Head of caudate nucleus (tissue), 42 donors: ENCODE measurements at regions not wholly inside any gene's neighbourhood (a gene's known extent, or its start where the extent isn't known, plus 50 kb on each side); places are given as distances from the start of the nearest gene placed in this dataset.

Source experiments
- DNase-seq, 42 donors: peaks; one replicate each; pipeline versions ENCODE4 v3.0.0 to v3.0.0-alpha.2; 2020 to 2021; ENCODE audit warnings: mixed read lengths in 7 of 42
- intact Hi-C: fragments of 100-400 bp; cut with DNase I; formaldehyde crosslinking; loops from one replicate; pipeline ENCODE4 v1.15.0; 2022

DNA sequence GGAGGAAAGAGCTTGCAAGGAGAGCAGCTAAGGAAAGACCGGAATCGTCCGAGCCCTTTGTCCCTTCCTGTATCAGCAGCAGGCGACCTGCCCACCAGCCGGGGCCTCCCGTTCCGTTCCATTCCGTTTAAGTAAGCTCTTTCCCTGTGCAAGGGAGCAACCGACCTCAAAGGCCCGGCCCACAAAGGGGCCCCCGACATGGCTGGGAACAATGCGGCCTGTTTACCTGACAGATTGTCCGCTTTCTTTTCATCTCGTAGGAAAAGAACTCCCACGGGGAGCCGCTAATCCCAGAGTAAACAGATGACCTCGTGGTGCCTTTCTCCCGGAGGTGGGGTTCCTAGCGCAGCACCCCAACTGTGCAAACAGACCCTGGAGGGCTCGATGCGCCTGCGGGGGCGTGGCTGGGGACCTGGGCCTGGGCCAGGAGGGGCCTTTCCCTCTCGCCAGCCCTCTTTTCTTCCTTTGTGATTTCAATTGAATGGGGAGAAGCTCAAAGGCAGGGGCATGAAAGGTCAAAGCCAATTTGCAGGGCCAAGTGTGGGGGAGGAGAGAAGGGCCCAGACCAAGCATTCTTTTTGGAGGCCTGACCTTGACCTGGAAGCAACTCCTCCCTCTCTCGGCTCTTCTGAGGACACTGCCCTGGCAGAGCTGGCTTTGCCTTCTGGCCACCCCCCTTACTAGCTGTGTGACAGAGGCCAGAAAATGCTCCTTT lies 120.2 kb downstream of the INHBB start:
- intact Hi-C loops: no loop called here
- DNase-seq: no peak

DNA sequence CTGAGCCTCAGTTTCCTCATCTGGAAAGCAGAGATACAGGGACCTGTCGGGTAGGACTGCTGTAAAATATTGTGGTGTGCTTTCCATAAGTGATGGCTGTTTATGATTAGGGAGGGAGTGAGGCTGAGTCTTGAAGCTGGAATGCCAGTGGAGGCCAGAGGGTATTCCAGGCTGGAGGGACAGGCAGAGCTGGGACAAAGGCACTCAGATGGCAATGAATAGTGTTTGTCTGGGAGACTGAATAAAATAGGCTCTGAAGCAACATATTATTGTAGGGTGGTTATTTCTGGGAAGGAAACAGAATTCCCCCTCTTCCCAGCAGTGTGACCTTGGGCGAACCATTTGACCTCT lies 120.7 kb downstream of the INHBB start:
- DNase-seq: no peak
- intact Hi-C loops: no loop called here

DNA sequence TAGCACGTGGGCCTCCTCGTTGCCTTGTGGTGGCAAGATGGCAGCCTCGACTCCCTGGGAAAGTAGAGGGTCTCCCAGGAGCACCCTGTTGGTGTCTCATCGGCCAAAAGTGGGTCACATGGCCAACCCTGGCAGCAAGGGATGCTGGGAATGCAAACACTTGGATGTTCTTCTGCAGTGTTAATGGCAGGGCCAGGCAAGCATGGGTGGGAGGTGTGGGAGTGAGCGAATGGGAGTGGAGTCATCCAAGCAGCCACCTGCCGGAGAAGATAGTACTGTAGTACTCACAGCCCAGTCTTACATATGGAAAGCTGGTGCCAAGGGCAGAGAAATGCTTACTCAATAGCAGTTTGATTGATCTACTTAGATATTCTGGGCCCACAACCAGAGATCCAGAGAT lies 122.2 kb downstream of the INHBB start:
- no peak for DNase-seq
- intact Hi-C loops: no loop called here

DNA sequence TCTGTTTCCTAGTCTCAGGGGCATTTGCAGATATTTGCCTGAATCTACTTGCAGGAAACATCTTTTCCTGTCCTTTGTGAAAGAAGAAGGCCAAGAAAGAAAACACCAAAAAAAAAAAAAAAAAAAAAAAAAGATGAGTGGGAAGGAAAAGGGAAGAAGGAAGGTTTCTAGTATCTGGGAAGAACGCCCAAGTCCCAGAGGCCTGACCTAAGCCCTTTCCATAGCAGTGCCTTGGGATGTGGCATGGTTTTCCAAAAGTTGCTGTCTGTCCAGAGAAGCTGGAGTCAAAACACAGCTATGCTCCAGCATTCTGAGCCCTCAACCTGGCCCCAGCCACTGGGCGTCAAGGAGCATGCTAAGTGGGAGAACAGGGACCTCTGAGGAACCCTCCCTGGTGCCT lies 123.5 kb downstream of the INHBB start:
- intact Hi-C loops: no loop called here
- DNase-seq: no peak

DNA sequence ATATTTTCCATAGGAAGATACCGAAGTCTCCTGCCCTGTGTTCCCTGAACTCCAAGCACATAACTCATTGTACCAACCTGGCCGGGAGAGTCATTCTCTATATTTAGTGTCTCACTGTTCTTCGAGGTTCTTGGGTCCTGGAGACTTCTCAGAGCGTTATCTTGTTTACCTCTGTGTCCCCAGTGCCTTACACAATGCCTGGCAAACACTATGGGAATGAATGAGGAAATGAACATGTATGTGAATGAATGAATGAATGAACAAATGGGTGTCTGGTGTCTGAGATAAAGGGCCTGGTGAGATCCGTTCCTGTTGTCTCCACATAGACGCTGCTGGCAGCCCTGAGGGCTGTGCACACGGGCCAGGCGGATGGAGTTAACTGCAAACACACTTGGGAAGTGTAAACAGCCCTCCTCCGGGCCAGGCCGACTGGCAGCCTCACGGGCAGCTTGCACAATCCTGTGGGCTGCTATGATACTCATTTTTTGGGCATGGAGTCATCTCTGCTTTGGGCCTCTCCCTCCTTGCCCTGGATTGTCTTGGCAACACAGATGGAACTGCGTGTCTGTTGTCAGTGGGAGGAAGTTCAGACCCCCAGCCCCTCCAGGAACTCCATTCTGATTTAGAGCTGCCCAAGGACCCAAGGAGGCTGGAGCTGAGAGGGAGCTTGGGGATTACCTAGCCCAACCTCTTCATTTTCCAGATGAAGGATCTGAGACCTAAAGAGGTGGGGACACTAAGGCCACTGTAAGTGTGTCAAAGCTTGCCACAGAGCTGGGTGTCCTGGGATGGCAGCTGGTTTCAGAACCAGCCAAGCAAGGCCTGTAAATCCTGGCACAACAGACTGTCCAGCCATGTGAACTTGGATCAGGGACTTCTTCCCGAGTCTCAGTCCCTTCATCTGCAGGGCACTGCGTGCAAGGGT lies 124.4 kb downstream of the INHBB start:
- intact Hi-C loops: no loop called here
- peak in 7 of 42 donors; percentile 14 to 65 (median 27) for DNase-seq

DNA sequence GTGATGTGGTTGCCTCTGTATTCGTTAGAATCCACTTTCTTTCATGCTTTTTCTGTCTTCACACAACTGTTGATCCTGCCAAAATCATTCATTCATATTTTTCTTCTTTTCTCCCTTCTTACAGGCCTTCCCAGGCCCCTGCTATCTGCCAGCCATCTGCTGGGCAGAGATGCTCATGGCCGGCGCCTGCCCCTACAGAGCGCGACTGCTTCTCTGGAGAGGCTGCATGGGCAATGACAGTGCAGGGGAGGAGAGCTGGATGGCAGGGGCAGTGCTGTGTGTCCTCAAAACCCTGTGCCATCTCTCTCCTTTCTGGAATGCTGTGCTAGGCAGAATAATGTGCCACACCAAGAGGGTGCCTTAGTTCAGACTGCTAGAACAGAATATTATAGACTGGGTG lies 125.2 kb downstream of the INHBB start:
- DNase-seq: no peak
- intact Hi-C loops: no loop called here

DNA sequence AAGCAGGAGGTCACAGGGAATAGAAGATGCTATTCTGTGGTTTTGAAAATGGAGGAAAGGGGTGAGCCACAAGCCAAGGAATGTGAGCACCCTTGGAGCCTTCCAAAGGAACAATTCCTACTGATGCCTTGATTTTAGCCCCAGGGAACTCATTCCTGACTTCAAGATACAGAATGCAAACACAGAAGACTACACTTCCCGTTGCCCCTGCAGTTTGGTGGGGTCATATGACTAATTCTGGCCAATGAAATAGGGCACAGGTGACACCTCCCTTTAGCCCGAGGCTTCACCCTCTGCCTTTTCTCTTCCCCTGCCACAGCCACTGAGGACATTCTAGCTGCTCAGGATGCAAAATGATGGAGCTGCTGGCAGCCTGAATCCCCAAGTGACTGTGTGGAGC lies 126.1 kb downstream of the INHBB start:
- no peak for DNase-seq
- intact Hi-C loops: no loop called here

DNA sequence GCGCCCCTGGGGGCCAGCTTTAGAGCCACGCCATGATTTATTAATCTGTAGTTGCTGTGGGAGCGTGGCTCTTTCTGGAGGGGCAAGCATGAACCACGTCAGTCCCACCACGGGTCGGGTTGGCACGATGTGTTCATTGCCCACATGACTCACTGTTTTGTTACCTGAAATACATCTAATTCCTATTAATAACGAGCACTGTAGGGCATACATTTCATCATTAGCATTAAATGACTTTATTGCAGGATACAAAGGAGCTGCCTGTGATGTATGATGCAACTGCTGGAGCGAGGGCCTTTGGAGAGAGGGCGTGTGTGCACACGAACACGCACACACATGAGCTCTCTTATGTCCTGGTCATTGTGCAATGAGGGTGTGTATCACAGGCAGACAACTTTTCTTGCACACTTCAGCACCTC lies 127.0 kb downstream of the INHBB start:
- no peak for DNase-seq
- intact Hi-C loops: no loop called here

DNA sequence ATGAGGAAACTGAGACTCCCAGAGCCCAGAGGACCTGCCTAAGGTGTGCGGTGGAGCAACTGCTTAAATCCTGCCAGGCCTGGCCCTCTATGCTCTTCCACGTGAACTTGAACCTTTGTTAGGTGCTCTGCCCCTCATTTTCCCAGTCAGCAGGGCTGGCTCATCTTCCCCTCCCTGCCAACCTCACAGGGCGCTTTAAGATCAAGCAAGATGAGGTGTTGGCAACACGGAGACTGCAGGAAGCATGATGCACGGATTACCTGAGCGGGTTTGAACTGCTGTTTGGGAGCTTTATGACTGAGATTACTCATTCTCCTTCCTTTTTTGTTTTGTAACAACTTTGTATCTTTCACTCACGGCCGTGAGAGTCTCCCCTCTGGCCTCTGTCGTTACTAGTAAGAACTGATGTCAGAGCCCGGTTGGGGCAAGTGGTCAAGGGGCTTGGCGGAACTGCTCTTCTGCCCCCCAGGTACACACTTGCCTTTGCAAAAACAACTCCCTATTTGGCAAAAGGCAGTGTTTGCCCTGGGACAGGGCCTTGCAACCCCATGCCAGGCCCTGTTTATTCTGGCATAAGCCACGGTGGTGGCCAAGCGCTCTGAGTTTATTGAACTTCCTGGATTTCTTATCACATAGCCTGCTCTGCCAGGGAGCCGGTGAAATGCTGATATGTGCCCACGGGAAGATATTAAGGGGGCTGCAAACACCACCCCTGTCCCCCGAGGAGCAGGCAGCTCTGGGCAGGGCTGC lies 127.8 kb downstream of the INHBB start:
- no peak for DNase-seq
- intact Hi-C loops: no loop called here

DNA sequence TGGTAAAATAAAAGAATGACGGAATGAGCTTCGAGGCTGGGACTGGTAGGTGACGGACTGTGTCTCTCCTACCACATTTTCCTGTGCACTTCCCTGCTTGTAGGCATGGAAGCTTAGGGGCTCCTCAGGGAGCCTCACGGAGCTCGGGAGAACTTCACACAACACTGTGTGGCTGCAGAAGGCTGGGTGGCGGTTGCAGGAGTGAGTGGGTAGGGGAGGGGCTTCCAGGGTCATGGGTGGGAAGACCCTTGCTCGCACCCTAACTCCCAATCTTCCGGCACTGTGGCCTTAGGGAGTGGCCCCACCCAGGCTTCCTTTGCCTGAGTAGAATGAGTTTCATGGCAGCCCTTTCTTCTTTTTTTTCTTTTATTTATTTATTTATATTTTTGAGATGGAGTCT lies 128.6 kb downstream of the INHBB start:
- intact Hi-C loops: no loop called here
- DNase-seq: no peak

DNA sequence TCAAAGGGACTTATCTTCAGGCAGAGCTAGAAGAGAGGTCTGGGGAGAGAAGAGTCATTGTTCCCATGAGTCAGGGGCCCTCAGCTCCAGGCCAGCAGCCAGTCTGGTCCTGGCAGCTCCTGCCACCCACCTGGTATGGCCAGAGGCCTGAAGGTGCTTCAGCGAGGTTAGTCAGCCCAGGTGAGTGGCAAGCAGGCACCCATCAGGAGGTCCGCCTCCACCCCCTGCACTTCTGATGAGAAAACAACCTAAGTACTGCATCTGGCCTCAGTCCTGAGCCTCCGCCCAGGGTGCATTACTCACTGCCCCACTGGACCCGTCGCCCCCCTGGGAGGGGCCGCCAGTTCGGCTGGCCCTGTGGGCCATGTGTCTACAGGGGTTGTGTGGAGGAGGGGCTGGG lies 130.2 kb downstream of the INHBB start:
- no peak for DNase-seq
- intact Hi-C loops: no loop called here

DNA sequence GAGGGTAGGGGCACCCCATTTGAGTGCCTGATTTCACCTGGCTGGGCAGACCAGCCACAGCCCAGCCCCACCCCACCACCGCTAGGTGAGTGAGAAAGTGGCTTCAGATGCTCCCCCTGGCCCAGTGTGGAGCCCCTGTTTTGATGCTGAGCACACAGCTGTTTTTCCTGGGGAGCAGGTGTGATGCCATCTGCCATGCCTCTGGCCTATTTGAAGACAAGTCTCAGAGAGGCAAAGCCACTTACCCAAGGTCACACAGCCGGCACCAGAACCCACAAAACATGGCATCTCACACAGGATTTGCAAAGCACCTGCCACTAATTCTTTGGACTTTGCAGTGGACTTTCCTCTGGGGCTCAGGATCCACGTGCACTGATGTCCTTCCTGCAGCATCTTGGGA lies 131.3 kb downstream of the INHBB start:
- DNase-seq: peak in 1 of 42 donors; percentile 4
- intact Hi-C loops: no loop called here

DNA sequence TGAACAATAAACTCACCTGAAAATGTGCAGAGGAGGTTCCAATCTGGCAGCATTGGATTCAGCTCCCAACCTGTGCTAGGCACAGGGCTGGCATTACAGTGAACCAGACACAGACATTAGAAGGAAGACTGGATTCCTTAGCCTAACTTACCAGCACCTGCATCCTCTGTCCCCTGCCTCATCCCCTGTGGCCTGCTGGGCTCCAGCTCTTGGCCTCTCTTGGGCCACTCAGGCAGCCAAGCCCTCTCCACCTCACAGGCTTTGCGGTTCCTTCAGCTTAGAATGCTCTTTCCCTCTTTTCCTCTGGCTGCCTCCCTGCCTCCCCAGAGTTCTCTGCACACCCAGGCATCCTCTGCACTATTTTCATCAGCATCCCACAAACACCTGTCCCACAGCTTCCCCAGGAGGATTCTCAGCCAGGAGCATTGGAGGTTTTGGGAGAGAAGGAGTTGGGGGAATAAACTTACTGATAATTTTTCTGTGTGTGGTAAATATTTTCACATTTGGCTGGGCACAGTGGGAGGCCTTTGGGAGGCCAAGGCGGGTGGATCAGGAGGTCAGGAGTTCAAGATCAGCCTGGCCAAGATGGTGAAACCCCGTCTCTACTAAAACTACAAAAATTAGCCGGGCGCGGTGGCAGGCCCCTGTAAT lies 132.0 kb downstream of the INHBB start:
- intact Hi-C loops: no loop called here
- DNase-seq: no peak

DNA sequence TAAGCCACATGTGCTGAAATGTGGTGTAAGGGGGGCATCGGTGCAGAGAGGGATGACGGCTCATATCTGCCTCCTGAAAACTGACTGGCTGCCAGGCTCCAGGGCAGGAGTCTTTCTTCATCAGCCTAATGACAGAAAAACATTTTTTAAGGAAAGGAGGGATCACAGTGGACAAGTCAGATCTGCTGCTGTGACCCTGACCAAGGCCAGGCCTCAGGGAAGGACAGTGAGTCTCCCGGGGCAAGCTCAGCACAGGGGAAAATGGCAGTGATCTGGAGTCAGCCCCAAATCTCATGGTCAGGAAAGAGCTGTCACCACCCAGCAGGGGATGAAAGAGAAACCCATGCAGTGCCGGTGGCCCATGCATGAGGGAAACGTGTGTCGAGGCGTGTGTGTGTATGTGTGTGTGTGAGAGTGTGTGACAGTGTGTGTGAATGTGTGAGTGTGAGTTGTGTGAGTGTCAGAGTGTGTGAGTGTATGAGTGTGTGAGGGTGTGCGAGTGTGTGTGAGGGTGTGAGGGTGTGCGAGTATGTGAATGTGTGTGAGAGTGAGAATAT lies 134.5 kb downstream of the INHBB start:
- intact Hi-C loops: no loop called here
- DNase-seq: no peak

DNA sequence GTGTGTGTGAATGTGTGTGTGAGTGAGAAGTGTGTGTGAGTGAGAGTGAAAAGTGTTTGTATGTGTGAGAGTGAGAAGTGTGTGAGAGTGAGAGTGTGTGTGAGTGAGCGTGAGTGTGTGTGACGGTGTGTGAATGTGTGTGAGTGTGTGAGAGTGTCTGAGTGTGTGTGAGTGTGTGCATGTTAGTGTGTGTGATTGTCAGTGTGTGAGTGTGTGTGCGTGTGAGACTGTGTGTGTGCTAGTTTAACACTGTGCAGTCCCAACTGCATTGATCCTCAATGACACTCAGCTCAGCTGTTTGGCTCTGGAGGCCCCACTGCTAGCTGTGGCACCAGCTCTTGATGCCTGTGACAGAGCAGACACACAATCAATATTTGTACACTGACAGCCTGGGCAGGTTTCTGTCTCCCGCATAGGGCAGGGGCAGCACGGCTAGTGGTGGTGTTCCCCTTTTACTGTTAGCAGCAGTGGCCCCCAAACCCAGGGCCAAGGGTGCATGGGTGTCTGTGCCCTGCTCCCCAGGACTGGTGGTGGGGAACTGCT lies 135.0 kb downstream of the INHBB start:
- intact Hi-C loops: no loop called here
- DNase-seq: no peak

DNA sequence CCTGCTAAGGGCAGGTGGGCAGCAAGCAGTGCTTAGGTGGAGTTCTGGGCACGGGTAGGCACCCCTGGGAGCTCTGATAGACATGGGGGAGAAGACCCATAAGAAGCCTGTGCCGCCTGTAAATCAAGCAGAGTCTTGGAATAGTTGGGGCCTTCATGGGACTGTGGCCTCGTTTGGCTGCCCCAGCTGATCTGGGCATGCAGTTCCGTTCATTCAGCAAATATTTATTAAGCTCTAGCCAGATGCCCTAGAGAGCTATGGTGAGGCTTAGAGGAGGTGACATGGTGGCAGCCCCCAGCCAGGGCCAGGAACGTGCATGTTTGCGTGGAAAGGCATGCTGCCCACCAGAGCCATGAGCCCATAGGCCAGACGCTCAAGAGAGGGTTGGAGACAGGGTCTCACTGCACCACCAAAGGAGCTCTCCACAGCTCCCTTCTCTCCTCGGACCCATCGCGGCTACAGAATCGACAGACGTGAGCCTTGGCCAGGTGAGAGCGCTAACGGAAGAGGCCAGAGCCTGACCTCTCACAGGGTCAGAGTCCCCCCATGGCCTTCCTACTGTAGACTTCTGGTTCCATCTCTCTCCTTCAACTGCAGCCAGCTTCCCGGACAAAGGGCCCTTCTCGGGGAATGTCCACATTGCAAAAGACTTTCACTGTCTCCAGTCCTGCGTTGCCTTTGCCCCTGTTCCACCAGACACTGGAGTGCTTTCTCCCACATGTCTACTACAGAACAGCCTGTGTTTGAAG lies 135.7 kb downstream of the INHBB start:
- no peak for DNase-seq
- intact Hi-C loops: no loop called here

DNA sequence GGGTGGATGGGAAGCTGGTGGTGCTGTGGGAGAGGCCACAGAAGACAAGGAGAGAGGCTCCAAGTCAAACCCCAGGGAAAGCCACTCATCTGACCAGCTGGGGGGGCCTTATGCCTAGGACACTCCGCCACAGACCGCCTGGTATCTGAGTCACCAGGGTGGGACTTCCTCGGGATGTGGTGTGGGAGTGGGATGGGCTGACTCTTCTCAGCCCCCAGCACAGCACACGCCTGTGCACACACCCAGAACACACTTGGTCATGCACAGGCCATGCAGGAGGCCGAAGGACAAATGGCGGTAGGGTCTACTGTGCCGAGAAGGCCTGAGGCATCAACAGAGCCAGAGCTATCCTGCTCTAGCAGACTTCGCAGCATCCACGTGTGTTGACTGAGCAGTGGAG lies 136.4 kb downstream of the INHBB start:
- no peak for DNase-seq
- intact Hi-C loops: no loop called here

DNA sequence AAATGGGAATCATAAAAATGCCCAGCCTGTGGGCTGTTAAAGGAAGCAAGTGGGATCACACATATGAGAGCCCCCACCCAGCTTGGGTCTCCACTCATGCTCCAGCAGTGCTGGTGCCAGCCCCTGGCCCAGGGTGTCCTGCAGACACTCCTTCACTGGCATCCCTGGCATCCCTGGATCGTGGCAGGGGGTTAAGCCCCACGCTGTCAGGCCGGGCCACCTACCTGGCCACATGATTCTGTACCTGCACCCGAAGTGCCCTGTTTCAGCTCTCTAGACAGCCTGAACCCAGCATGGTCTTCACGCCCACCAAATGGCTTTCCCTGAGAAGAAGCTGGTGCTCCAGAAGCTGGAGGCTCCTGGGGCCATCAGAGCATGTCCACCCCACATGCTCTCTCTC lies 137.4 kb downstream of the INHBB start:
- no peak for DNase-seq
- intact Hi-C loops: no loop called here
